HEK293 (cell line): ENCODE measurements at regions not wholly inside any gene's neighbourhood (a gene's known extent, or its start where the extent isn't known, plus 50 kb on each side); places are given as distances from the start of the nearest gene placed in this dataset.

ENCODE experiments used
- CTCF ChIP-seq: fragments of 450-650 bp; formaldehyde crosslinking; IDR thresholded peaks from 2 replicates; pipeline ENCODE4 v1.5.1; 2016; ENCODE audit warnings: missing biosample characterization, missing genetic modification characterization
- KLF16 ChIP-seq: fragments of 450-650 bp; formaldehyde crosslinking; IDR thresholded peaks from 2 replicates; pipeline ENCODE4 v1.5.1; 2017; ENCODE audit warnings: missing biosample characterization, missing genetic modification characterization
- PBX3 ChIP-seq: sonication (generic); formaldehyde crosslinking; IDR thresholded peaks from 2 replicates; pipeline ENCODE4 v1.8.1; 2022; ENCODE audit warnings: mild to moderate bottlenecking, moderate library complexity, missing genetic modification reagents
- SCRT2 ChIP-seq: fragments of 450-650 bp; formaldehyde crosslinking; IDR thresholded peaks from 2 replicates; pipeline ENCODE4 v1.5.1; 2016; ENCODE audit warnings: missing biosample characterization, missing genetic modification characterization
- TCF7L2 ChIP-seq: IDR thresholded peaks from 2 replicates; pipeline ENCODE4 v1.6.1; 2011; ENCODE audit warnings: low read depth, mild to moderate bottlenecking, inconsistent platforms, low read length, moderate library complexity, borderline replicate concordance
- YY1 ChIP-seq: fragments of 450-650 bp; formaldehyde crosslinking; IDR thresholded peaks from 2 replicates; pipeline ENCODE4 v1.5.1; 2018; ENCODE audit warnings: missing biosample characterization, missing genetic modification characterization
- ZBTB21 ChIP-seq: fragments of 450-650 bp; formaldehyde crosslinking; IDR thresholded peaks from 2 replicates; pipeline ENCODE4 v1.5.1; 2017; ENCODE audit warnings: missing biosample characterization, missing genetic modification characterization
- ZBTB7A ChIP-seq: fragments of 450-650 bp; formaldehyde crosslinking; IDR thresholded peaks from 2 replicates; pipeline ENCODE4 v1.5.1; 2016; ENCODE audit warnings: low read depth, missing biosample characterization, missing genetic modification characterization
- ZNF133 ChIP-seq: fragments of 450-650 bp; formaldehyde crosslinking; IDR thresholded peaks from 2 replicates; pipeline ENCODE4 v1.5.1; 2016; ENCODE audit warnings: missing biosample characterization, missing genetic modification characterization
- ZNF626 ChIP-seq: fragments of 450-650 bp; sonication (Bioruptor Pico); formaldehyde crosslinking; IDR thresholded peaks from 2 replicates; pipeline ENCODE4 v1.5.1; 2018; ENCODE audit warnings: missing biosample characterization, missing genetic modification characterization, inconsistent platforms
- ZNF785 ChIP-seq: fragments of 450-650 bp; formaldehyde crosslinking; IDR thresholded peaks from 2 replicates; pipeline ENCODE4 v1.5.1; 2016; ENCODE audit warnings: missing biosample characterization, missing genetic modification characterization
- ZSCAN23 ChIP-seq: fragments of 450-650 bp; formaldehyde crosslinking; IDR thresholded peaks from 2 replicates; pipeline ENCODE4 v1.5.1; 2016; ENCODE audit warnings: missing biosample characterization, missing genetic modification characterization

GRCh38 chr2:60064687-60065389 is 488.6 kb downstream of the BCL11A start:
- TF ChIP-seq ZBTB21 (0 out of 2 replicates have a peak, but pooled peaks have one; percentile 34), ZNF785 (tag by site-specific recombination) (no peak), CTCF (tag by site-specific recombination) (no peak), PBX3 (no peak), SCRT2 (no peak), KLF16 (tag by site-specific recombination) (no peak), YY1 (tag by site-specific recombination) (no peak), TCF7L2 (no peak), ZNF133 (no peak), ZSCAN23 (tag by site-specific recombination) (no peak), ZNF626 (tag by site-specific recombination) (no peak), ZBTB7A (tag by site-specific recombination) (no peak)
